Erythroblast (primary cell): ENCODE measurements at regions not wholly inside any gene's neighbourhood (a gene's known extent, or its start where the extent isn't known, plus 50 kb on each side); places are given as distances from the start of the nearest gene placed in this dataset.
"Not testable (repeated sequence)": the region's sequence is repeated elsewhere in the genome, so short reads cannot be mapped to it uniquely, and the experiment has no call there.

Source experiments
- GATA1 ChIP-seq: IDR thresholded peaks from 2 replicates; pipeline ENCODE4 v1.6.1; 2011; ENCODE audit warnings: low read depth, mild to moderate bottlenecking, control low read depth, low read length, moderate library complexity
- POLR2A ChIP-seq: IDR thresholded peaks from 2 replicates; pipeline ENCODE4 v1.6.1; 2011; ENCODE audit warnings: mild to moderate bottlenecking, low read length

- not testable (repeated sequence) for TF ChIP-seq POLR2A, GATA1
These were observed 61.4 kb upstream of the SULF2 start for GRCh38 chr20:47846651-47847050.
